Calu3 (cell line): ENCODE measurements at regions not wholly inside any gene's neighbourhood (a gene's known extent, or its start where the extent isn't known, plus 50 kb on each side); places are given as distances from the start of the nearest gene placed in this dataset.

Experiments
- BruUV-seq: library from RNA; stranded (reverse); fragments of 400-500 nt; replicated peaks from 2 replicates; lab custom pipeline; 2021; lab: Mats Ljungman, UMichigan
- CTCF ChIA-PET: fragments of 300-600 bp; sonication (Branson Sonifier 250); formaldehyde crosslinking; loops from one replicate; lab custom pipeline; 2022; ENCODE audit warnings: antibody characterized with exemption; lab: Charles Lee
- DNase-seq: peaks from one replicate; pipeline ENCODE4 v3.0.0; 2022
- H3K27ac Mint-ChIP-seq: one replicate; pipeline ENCODE4 v1.8.0; 2022; ENCODE audit warnings: mixed read lengths; ENCODE audit not compliant: unreplicated experiment
- H3K27me3 Mint-ChIP-seq: one replicate; pipeline ENCODE4 v1.8.0; 2022; ENCODE audit warnings: mixed read lengths; ENCODE audit not compliant: unreplicated experiment
- H3K36me3 Mint-ChIP-seq: one replicate; pipeline ENCODE4 v1.8.0; 2022; ENCODE audit warnings: mild to moderate bottlenecking, moderate library complexity, mixed read lengths; ENCODE audit not compliant: insufficient read depth, unreplicated experiment
- H3K4me1 Mint-ChIP-seq: one replicate; pipeline ENCODE4 v1.8.0; 2022; ENCODE audit warnings: mild to moderate bottlenecking, low read depth, mixed read lengths; ENCODE audit not compliant: unreplicated experiment
- H3K4me3 Mint-ChIP-seq: one replicate; pipeline ENCODE4 v1.8.0; 2022; ENCODE audit warnings: mild to moderate bottlenecking, low read depth, moderate library complexity, mixed read lengths; ENCODE audit not compliant: unreplicated experiment
- H3K9me3 Mint-ChIP-seq: one replicate; pipeline ENCODE4 v1.8.0; 2022; ENCODE audit warnings: low read depth, mixed read lengths; ENCODE audit not compliant: unreplicated experiment
- intact Hi-C: fragments of 100-400 bp; cut with micrococcal nuclease; formaldehyde crosslinking; loops from one replicate; pipeline ENCODE4 v1.10.0; 2022; ENCODE audit not compliant: unreplicated experiment
- TF ChIP-seq, protein P1 (sequence below): fragments of 200-600 bp; IDR thresholded peaks from one replicate; pipeline ENCODE4 v1.8.0; 2022; ENCODE audit warnings: antibody characterized with exemption; ENCODE audit not compliant: unreplicated experiment

DNA sequence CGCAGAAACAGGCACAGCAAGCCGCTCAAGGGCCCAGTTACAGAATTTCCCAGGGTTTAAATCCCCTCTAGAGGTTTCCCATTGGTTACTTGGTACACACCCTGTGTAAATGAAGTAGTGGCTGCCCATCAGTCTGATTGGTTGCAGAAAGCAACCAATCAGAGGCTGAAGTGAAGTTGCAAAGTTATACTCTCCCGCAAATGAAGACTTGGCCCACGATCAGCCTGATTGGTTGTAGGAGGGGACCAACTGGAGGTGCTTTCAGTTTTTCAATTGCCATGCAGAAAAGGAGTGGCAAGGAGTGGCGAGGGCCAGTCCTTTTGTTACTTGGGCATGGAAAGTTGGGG, 909.2 kb upstream of the AUTS2 start:
- no peak overlapping the region for H3K4me3 Mint-ChIP-seq
- BruUV-seq: no TSS peak
- no peaks in the 10 kb centered on the region for H3K27me3 Mint-ChIP-seq
- H3K36me3 Mint-ChIP-seq: no peaks in the 10 kb centered on the region
- TF ChIP-seq, protein P1, sequence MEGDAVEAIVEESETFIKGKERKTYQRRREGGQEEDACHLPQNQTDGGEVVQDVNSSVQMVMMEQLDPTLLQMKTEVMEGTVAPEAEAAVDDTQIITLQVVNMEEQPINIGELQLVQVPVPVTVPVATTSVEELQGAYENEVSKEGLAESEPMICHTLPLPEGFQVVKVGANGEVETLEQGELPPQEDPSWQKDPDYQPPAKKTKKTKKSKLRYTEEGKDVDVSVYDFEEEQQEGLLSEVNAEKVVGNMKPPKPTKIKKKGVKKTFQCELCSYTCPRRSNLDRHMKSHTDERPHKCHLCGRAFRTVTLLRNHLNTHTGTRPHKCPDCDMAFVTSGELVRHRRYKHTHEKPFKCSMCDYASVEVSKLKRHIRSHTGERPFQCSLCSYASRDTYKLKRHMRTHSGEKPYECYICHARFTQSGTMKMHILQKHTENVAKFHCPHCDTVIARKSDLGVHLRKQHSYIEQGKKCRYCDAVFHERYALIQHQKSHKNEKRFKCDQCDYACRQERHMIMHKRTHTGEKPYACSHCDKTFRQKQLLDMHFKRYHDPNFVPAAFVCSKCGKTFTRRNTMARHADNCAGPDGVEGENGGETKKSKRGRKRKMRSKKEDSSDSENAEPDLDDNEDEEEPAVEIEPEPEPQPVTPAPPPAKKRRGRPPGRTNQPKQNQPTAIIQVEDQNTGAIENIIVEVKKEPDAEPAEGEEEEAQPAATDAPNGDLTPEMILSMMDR: no peak
- H3K4me1 Mint-ChIP-seq: no peaks in the 10 kb centered on the region
- H3K9me3 Mint-ChIP-seq: peaks cover 14% of the 10 kb centered on the region
- no peak for DNase-seq
- CTCF ChIA-PET: no interaction called here
- intact Hi-C loops: no loop called here
- H3K27ac Mint-ChIP-seq: no peak overlapping the region

DNA sequence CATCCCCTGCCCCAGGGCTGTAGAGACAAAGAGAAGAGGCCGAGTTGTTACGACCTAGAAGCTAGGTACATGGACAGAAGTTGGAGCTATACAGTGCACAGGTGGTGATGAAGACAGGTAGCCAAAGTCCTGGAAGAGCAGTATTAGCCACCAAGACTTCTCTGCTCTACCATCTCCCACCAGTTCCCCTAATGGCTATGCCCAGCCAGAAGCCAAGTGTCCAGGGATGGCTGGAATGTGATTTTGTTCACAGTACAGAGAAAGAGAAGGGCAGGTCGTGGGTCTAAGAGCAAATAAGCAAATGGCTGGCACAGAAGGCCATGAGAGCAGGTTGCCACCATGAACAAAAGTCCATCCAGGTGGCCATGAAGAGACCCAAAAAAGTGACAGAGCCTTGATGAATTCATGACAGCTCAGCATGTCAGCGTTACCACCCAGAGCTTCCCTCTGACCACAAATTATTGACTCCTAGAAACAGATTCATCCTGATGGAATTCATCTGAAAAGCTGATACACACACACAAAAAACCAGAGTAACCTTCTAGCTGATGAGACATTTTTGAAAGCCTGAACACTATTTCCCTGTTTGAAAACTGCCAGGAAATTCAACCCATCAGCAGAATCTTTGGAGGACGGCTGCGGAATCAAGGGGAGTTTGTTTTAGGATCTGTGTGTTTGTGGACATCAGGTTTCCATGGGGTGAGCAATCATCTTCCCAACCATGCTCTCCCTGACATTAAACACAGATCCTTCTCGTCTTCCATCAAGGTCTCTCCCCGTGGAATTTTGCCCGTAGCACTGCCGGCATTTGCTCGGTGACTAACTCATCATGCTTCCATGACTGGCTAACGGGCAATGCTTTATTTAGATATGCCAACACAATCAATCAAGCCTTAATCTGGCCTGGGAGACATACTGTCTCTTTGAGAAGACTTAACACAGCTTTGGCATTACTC, 906.7 kb upstream of the AUTS2 start:
- H3K27ac Mint-ChIP-seq: no peak overlapping the region
- peaks cover 23% of the 10 kb centered on the region for H3K9me3 Mint-ChIP-seq
- TF ChIP-seq, protein P1: no peak
- no peak overlapping the region for H3K4me3 Mint-ChIP-seq
- intact Hi-C loops: no loop called here
- no peak for DNase-seq
- BruUV-seq: no TSS peak
- no peaks in the 10 kb centered on the region for H3K36me3 Mint-ChIP-seq
- H3K4me1 Mint-ChIP-seq: no peaks in the 10 kb centered on the region
- H3K27me3 Mint-ChIP-seq: no peaks in the 10 kb centered on the region
- CTCF ChIA-PET: no interaction called here

DNA sequence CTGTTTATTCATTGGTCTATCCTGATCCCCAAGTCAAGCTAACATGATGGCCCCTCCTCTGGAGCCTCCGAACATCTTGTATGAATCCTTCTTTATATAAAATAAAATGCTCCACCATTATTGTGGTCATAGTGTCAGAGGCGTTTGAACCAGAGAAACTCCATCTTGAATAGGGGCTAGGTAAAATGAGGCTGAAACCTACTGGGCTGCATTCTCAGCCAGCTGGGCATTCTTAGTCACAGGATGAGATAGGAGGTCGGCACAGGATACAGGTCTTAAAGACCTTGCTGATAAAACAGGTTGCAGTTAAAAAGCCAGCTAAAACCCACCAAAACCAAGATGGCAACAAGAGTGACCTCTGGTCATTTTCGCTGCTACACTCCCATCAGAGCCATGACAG, 905.8 kb upstream of the AUTS2 start:
- peaks cover 26% of the 10 kb centered on the region for H3K9me3 Mint-ChIP-seq
- DNase-seq: no peak
- intact Hi-C loops: no loop called here
- no peaks in the 10 kb centered on the region for H3K36me3 Mint-ChIP-seq
- TF ChIP-seq, protein P1: no peak
- H3K27me3 Mint-ChIP-seq: no peaks in the 10 kb centered on the region
- CTCF ChIA-PET: no interaction called here
- BruUV-seq: no TSS peak
- H3K27ac Mint-ChIP-seq: no peak overlapping the region
- H3K4me3 Mint-ChIP-seq: no peak overlapping the region
- H3K4me1 Mint-ChIP-seq: no peaks in the 10 kb centered on the region

DNA sequence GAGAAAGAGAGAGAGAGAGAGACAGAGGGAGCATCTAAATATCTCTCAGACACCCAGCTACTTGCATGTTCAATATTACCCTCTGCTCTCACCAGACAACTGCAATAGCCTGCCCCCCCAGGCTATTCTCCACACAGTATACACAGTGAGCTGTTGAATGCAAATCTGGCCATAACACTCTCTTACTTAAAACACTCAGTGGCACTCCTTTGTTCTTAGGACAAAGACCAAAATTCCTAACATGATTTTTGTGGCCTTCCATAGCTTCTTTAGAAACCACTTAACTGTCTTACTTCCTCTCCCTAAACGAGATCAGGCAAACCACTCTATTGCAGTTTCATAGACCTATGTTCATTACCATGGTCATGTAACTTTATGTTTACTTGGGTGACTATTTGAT, 903.6 kb upstream of the AUTS2 start:
- no peak for DNase-seq
- no peaks in the 10 kb centered on the region for H3K27me3 Mint-ChIP-seq
- H3K27ac Mint-ChIP-seq: no peak overlapping the region
- no peaks in the 10 kb centered on the region for H3K36me3 Mint-ChIP-seq
- peaks cover 23% of the 10 kb centered on the region for H3K9me3 Mint-ChIP-seq
- no peaks in the 10 kb centered on the region for H3K4me1 Mint-ChIP-seq
- no TSS peak for BruUV-seq
- CTCF ChIA-PET: no interaction called here
- intact Hi-C loops: no loop called here
- no peak overlapping the region for H3K4me3 Mint-ChIP-seq
- TF ChIP-seq, protein P1: no peak
